Tibial nerve (tissue), 3 donors: ENCODE measurements at regions not wholly inside any gene's neighbourhood (a gene's known extent, or its start where the extent isn't known, plus 50 kb on each side); places are given as distances from the start of the nearest gene placed in this dataset.

Experiments used
- POLR2A ChIP-seq, 2 donors: fragments of 450-650 bp; IDR thresholded peaks; one replicate each; pipeline ENCODE4 v1.6.1; 2017; ENCODE audit warnings: antibody characterized with exemption in 2 of 2, mild to moderate bottlenecking in 2 of 2, moderate library complexity in 2 of 2
- TF ChIP-seq, protein P1 (sequence below), 5 experiments: fragments of 200-600 bp in 3 of 5; fragments of 450-650 bp in 2 of 5; sonication (generic) in 3 of 5; IDR thresholded peaks; one replicate each; pipeline ENCODE4 v1.5.1; 2016 to 2019; ENCODE audit warnings: antibody characterized with exemption in 5 of 5, mild to moderate bottlenecking in 3 of 5, moderate library complexity in 2 of 5

- no peak for TF ChIP-seq POLR2A (IDR thresholded peaks at IDR 0.05)
- TF ChIP-seq, protein P1, sequence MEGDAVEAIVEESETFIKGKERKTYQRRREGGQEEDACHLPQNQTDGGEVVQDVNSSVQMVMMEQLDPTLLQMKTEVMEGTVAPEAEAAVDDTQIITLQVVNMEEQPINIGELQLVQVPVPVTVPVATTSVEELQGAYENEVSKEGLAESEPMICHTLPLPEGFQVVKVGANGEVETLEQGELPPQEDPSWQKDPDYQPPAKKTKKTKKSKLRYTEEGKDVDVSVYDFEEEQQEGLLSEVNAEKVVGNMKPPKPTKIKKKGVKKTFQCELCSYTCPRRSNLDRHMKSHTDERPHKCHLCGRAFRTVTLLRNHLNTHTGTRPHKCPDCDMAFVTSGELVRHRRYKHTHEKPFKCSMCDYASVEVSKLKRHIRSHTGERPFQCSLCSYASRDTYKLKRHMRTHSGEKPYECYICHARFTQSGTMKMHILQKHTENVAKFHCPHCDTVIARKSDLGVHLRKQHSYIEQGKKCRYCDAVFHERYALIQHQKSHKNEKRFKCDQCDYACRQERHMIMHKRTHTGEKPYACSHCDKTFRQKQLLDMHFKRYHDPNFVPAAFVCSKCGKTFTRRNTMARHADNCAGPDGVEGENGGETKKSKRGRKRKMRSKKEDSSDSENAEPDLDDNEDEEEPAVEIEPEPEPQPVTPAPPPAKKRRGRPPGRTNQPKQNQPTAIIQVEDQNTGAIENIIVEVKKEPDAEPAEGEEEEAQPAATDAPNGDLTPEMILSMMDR (IDR thresholded peaks at IDR 0.05) = no peak
Observed at GRCh38 chr21:25273959-25274358, 333.3 kb downstream of the MRPL39 start.
